Middle frontal gyrus (tissue), 1 donor: ENCODE measurements at regions not wholly inside any gene's neighbourhood (a gene's known extent, or its start where the extent isn't known, plus 50 kb on each side); places are given as distances from the start of the nearest gene placed in this dataset.
"Not testable (repeated sequence)": the region's sequence is repeated elsewhere in the genome, so short reads cannot be mapped to it uniquely, and the experiment has no call there.

Experiments used
- DNase-seq: peaks from one replicate; pipeline ENCODE4 v3.0.0-alpha.2; 2015; ENCODE audit warnings: low spot score; ENCODE audit errors: extremely low spot score

DNA sequence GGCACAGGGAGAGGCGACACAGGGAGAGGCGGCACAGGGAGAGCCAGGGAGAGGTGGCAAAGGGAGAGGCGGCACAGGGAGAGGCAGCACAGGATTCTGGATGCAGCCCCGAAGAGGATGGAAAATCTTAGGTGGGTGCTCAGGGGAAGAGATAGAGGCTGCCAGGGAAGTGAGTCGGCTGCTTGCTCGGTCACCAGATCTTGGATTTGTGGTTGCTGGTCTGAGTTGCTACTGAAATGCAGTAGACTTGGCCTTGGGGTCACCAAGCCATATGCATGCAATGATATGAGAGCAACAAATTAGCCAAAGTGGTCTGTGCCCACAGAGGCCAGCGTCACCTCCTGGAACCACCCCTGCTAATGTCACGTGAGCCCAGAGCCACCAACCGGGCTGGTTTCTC lies 117.2 kb upstream of the SALL3 start:
- DNase-seq = no peak

DNA sequence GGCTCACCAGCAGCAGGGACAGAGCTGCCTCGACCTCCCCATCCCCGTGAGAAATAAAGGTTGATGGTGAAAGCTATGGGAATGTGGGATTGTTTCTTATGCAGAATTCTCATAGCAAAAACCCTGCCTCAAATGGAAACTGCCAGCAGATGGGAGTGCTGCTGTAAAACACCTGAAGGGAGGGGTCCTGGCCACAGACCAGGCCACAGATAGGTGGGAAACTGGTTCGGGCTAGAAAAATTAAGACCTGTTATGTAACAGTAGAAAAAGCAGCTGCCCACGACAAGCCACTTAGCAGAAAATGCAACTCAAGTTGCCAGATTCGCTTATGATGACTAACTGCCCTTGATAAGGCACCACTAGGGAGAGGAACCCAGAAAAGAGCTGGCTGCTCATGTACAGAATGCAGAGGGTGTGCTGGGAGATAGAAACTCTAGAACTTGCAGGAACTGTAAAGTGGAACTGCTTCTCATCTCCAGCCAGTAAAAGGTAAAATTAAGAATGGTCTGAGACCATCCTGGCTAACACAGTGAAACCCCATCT lies 114.5 kb upstream of the SALL3 start:
- no peak for DNase-seq

DNA sequence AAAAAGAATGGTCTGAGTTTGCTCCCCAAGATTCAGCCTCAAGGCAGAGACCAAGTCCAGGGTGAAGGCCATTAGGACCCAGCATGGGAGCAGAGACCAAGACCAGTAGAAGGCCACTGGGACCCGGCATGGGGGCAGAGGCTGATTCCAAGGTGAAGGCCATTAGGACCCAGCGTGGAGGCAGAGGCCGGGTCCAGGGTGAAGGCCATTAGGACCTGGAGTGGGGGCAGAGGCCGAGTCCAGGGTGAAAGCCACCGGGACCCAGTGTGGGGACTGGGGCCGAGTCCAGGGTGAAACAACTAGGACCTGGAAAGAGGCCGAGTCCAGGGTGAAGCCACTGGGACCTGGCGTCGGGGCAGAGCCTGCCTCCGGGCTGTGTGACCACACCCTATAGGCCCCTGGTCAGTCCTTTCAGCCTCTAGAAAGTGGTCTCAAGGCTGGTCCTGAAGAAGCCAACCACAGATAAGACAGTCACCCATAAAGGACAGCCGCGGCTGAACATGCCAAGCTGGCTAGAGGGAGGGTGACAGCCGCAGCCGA lies 113.8 kb upstream of the SALL3 start:
- no peak for DNase-seq

DNA sequence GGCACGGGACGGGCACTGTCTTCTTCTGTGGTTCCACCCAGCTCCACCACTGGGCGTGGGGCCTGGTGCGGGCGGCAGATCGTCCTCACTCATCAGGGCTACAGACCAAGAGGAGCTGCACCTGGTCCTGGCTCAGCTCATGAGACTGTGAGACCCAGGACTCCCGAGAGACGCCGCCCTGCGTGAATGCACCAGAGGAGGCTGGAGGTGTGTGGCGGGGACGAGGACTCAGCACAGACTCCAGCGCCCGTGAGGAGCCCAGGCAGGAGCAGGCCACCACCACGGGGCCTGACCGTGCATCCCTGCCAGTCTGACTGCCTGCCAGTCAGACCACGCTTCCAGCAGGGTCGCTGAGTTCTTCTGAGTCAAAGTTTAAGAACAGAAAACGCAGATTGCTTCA lies 112.5 kb upstream of the SALL3 start:
- DNase-seq = no peak

DNA sequence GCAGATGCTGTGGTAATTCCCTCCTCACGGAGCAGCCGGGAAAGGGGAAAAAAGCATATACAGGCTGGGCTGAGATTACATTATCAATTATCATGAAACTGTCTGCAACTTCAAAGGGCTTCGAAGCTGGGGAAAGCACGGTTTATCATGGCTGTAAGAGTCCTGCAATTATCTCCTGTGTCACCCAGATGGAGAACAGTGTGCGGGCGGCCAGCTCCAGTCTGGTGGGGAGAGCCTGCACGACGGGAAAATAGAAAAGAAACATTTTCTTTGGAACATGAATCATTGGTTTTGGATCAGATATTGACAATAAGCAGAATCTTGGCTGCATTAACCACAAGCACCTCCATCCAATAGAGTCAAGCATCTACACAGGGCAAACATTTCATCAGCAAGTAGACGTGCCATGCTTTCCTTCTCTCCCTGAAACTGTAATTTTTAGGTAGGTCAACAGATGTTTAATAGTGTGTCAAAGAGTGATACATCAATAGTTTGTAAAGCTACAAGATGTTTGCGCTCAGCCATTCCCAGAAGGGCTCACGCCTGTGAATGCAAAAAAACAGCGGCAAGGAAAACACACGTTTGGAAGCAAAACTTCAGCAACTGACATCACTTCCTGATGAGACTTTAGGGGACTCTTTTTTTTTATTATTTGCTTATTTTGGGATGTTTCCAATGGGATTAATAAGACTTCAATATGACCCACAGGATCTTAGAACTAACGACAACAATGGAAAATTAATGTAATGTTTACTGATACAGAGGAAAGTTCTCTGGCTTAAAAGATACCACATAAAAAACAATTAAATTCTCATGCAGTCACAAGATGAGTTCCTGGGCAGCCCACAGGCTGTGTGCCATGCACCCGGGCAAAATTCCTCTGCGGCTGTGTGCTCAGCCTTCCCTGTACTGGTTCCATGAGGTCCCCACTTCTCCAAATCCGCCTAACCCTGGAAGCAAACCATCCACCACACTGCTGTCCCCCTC lies 111.0 kb upstream of the SALL3 start:
- DNase-seq = no peak

DNA sequence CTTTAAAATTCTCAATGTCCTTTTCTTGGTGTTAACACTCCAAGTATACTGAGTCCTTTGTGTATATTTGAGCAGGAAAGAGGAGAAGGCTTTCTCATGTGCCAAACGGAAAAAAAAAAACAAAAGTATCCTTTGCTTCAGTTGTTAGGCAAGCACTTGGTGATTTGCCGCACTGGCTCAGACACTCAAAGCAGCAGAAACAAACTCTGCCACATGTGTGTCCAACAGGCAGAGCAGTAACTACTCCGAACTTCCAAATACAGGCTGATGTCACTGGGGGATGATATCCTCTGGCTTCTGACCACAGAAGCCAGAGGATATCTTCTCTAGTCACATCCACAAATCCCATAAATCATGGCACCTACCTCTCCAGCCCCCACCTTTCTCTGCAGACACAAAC lies 108.0 kb upstream of the SALL3 start:
- DNase-seq = no peak

DNA sequence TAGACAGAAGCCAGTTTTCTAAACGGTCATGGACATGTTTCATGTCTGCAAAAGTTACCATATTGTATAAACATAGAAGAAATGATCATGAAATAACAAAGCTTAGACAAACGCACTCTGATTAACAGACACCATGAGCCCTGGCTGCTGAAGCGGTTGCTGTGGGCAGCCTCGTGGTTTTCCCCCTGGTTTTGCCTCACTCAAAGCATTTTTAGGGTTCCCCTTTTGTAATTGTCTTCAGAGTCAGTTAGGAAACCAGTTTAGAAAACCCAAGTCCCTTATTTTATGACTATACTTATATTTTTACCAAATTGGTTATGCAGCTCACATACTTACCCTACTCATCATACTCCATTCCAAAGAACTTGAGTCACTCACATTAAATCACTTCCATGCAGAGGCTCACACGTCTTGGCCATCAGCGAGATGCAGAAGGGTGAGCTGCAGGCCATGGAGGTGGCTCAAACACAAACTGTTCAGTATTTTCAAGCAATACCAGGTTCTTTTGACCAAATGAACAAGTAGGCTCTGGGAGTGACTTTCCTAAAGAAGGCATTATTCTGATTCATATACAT lies 105.6 kb upstream of the SALL3 start:
- no peak for DNase-seq

DNA sequence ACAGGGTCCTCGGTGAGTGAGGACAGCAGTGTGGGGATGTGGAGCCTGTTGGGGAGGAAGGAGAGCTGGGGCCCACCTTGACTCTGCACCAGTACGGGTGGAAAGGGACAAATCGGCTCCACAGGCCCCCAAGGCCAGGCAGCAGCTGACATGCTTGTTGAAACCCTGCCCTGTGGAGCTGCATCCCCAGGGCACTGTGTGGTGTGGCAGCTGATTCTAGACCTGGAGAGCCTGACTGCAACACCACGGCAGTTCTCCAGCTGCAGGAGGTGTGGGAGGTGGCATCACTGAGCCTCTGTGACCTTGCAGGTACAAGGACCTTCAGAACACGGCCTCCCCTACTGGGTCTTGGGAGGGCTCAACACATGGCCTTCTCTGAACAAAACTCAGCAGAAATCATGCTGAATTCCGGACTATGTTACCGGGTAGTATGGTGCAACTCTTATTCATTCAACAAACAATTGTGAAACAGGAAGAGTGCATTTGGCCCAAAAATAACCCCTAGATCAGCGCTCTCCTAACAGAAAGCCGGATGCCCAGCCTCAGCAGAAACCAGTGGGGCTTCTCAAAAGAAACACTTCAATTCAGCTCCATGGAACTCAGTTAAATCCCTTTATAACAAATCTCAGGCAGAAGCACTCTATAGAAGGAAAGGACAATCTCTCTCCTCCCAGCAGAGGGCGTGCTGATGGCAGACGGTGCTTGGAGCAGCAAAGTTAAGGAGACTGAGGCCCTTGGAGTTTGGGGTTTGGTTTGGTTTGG lies 104.4 kb upstream of the SALL3 start:
- no peak for DNase-seq

GRCh38 chr18:78875778-78876650 lies 103.6 kb upstream of the SALL3 start:
- DNase-seq = no peak

DNA sequence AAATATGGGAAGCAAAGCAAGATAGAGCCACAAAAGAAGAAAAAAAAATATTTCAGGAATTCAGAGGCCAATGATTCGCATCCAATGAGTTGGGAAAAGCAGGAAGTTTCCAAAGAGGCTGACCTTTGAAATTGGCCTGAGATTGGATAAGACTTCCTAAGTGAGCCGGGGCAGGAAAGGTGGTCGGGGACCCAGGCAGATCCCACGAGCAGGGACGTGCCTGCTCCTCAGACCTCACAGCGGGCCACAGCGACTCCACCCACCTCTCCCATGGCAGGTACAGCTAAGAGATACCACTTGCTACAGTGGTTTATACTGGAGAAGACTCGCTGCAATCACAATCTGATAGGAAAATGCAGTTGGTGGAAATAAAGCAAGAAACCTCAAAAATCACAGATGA lies 102.8 kb upstream of the SALL3 start:
- no peak for DNase-seq

GRCh38 chr18:78878335-78878734 lies 101.3 kb upstream of the SALL3 start:
- DNase-seq = no peak

GRCh38 chr18:78879072-78879883 lies 100.3 kb upstream of the SALL3 start:
- not testable (repeated sequence) for DNase-seq

- no peak for DNase-seq
Measured at GRCh38 chr18:78882585-78882984, 97.0 kb upstream of the SALL3 start.

GRCh38 chr18:78883501-78883900 lies 96.1 kb upstream of the SALL3 start:
- no peak for DNase-seq

DNA sequence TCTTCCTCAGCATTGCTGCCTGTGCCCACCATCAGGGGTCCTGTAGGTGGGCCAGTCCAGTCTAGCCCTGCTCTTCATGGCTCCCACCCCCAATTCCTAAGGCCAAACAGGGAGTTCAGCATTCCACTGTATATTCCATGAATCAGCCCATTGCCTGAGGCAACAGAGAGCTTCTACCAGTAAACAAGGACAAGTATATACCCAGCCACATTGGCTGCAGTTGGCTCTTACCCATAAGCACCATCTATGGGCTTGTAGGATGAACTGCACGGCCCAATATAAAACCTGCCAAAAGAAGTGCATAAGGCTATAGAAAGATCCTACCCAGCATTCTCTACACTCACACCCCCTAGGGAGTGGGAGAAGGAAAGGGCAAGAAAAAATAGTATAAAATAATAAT lies 95.1 kb upstream of the SALL3 start:
- no peak for DNase-seq

GRCh38 chr18:78889250-78889649 lies 90.4 kb upstream of the SALL3 start:
- no peak for DNase-seq

- no peak for DNase-seq
Measured at GRCh38 chr18:78890388-78890787, 89.2 kb upstream of the SALL3 start.

DNA sequence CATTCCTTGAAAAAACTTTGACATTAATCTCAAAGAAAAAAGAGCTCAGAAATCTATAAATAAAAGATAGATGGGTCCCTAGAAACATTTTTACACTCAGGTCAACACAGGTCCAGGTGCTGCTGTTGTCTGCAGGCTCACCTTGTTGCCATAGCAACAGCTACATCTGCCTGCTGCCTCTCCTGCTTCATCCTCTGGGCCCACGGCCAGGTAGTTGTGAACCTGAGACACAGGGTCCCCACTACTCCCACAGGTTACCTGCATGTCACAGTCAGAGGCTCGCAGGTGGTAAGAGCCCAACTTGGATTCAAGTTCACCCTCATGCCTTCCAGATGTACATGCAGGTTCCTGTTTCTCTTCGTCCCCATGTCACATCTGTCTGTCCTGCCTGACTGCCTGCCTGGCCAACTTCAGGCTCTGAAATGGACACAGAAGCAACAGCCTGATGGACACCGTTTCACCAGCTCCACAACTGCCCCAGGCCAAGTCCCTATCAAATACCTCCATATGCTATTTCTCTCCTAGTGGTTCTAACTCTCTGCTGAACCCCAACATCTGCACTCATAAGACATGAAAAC lies 88.3 kb upstream of the SALL3 start:
- no peak for DNase-seq

GRCh38 chr18:78892177-78892576 lies 87.4 kb upstream of the SALL3 start:
- no peak for DNase-seq
